Stimulated activated effector memory CD8-positive, alpha-beta T cell treated with anti-CD3 and anti-CD28 coated beads, Interleukin-12 subunit alpha, Interleukin-12 subunit beta, amount 100 ng/mL, for 72 hours (primary cell): ENCODE measurements at regions not wholly inside any gene's neighbourhood (a gene's known extent, or its start where the extent isn't known, plus 50 kb on each side); places are given as distances from the start of the nearest gene placed in this dataset.
"Not testable (repeated sequence)": the region's sequence is repeated elsewhere in the genome, so short reads cannot be mapped to it uniquely, and the experiment has no call there.

Experiments used
- ATAC-seq: fragments of 150-1000 bp; cut with Tn5 transposase; 2 replicates; pipeline ENCODE4 v1.10.0; 2021
- DNase-seq, 2 donors: peaks; one replicate each; pipeline ENCODE4 v3.0.0; 2021 to 2022; ENCODE audit warnings: low spot score in 2 of 2
- H3K27ac Mint-ChIP-seq: one replicate; pipeline ENCODE4 v1.8.0; 2022; ENCODE audit warnings: mild to moderate bottlenecking, mixed read lengths
- H3K36me3 Mint-ChIP-seq: one replicate; pipeline ENCODE4 v1.8.0; 2022; ENCODE audit warnings: mild to moderate bottlenecking, mixed read lengths
- H3K4me1 Mint-ChIP-seq: one replicate; pipeline ENCODE4 v1.8.0; 2022; ENCODE audit warnings: mixed read lengths
- H3K4me3 Mint-ChIP-seq: one replicate; pipeline ENCODE4 v1.8.0; 2022; ENCODE audit warnings: mild to moderate bottlenecking, mixed read lengths
- H3K9me3 Mint-ChIP-seq: one replicate; pipeline ENCODE4 v1.8.0; 2022; ENCODE audit warnings: mixed read lengths

GRCh38 chrX:69431420-69431819 lies 72.7 kb upstream of the NALF2 start:
- Mint-ChIP-seq H3K27ac (no peak overlapping the region), H3K4me3 (no peak overlapping the region), H3K9me3 (no peaks in the 10 kb centered on the region), H3K36me3 (no peaks in the 10 kb centered on the region), H3K4me1 (no peaks in the 10 kb centered on the region)
- DNase-seq (no peak), ATAC-seq (no peak)

DNA sequence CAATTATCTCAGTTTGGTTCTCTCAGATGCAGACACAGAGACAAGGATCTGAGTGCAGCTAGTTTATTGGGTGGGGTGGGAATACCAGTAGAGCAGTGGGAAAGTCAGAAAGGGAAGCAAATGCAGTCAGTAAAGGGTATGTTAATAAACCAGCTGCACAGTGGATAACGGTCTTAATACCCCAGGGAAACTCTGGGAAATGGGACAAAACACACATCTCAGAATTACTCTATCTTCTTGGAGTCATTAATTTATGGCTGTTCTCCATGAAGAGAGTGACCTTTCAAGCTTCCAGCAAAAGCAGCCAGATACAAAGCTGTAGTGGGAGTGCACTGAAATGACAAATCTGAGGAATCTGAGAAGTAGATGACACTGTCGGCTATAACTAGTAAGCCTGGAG lies 73.3 kb upstream of the NALF2 start:
- Mint-ChIP-seq H3K36me3 (no peaks in the 10 kb centered on the region), H3K27ac (no peak overlapping the region), H3K9me3 (no peaks in the 10 kb centered on the region), H3K4me3 (no peak overlapping the region), H3K4me1 (no peaks in the 10 kb centered on the region)
- DNase-seq, result no peak
- ATAC-seq, result no peak

DNA sequence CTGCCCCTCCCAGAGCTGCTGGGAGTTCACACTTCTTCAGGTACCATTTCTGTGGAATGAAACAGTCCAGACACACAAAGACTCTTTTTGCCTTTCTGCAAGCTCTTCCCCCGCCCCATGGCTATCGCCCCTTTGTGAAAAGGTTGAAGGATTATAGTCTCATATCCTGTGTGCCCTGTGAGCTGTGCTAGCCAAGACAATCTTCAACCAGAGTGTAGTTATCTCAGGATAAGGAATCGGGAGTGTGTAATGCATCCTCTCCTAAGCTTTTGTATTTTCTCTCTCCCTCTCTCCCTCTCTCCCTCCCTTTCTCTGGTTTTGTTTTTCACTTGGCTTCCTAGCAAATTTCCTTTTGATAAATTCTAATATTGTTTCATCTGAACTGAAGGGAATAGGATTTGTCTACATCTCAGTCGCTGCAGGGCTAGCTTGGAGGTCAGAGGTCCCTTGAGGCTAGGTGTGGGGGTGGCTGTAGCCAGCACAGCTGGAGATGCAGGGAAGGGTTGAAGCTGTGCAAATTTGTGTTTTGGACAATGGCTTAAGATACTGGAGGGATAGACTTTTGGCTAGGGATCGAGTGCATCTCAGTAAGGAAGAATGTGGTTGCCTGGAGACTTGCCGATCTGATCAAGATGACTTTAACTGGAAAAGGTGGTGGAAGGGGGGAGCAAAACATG lies 74.6 kb upstream of the NALF2 start:
- Mint-ChIP-seq H3K27ac (no peak overlapping the region), H3K4me3 (no peak overlapping the region), H3K4me1 (no peaks in the 10 kb centered on the region), H3K36me3 (no peaks in the 10 kb centered on the region), H3K9me3 (no peaks in the 10 kb centered on the region)
- no peak for ATAC-seq
- DNase-seq, result no peak

DNA sequence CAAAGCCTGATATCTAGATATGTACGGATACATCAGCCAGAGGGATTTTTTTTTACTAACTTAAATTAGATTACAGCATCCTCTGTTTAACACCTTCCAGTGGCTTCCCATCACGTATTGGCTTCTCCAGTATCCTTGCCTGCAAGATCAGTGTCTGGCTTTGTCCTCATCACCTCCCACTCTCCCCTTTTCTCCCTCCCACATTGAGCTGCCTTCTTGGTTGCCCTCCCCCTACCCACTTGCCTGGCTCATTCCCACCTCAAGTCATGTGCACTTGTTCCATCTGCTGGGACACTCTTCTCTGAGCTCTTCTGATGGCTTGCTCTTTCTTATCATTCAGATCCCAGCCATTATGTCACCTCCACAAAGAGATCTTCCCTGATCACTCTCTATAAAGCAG lies 75.9 kb upstream of the NALF2 start:
- no peaks in the 10 kb centered on the region for H3K36me3 Mint-ChIP-seq

DNA sequence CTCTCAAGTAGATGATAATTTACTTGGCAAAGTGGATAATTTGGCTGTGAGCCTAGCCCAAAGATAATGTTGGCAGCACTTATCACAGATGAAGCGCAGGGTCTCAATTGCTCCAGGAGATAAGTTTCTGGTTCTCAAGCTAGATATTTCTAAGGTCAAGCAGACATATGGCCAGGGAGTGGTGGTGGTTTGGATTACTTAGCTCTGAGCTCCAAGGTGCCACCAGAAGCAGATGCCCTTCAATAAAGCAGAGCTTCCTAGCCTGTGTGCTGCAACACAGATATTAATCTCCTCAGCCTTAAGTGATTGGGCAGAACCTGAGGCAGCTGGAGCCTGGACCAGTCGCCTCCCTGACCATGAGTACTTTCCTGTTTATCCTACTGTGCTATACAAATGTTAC lies 79.2 kb upstream of the NALF2 start:
- H3K9me3 Mint-ChIP-seq, result no peaks in the 10 kb centered on the region
- H3K27ac Mint-ChIP-seq, result no peak overlapping the region
- no peak for DNase-seq
- no peaks in the 10 kb centered on the region for H3K4me1 Mint-ChIP-seq
- no peak overlapping the region for H3K4me3 Mint-ChIP-seq
- no peak for ATAC-seq
- H3K36me3 Mint-ChIP-seq, result no peaks in the 10 kb centered on the region

More for the DNA sequence above, 75.9 kb upstream of the NALF2 start:
- Mint-ChIP-seq H3K4me1 (no peaks in the 10 kb centered on the region), H3K4me3 (no peak overlapping the region), H3K27ac (no peak overlapping the region), H3K9me3 (no peaks in the 10 kb centered on the region)
- no peak for ATAC-seq
- no peak for DNase-seq

GRCh38 chrX:69424161-69424560 lies 80.0 kb upstream of the NALF2 start:
- H3K9me3 Mint-ChIP-seq, result no peaks in the 10 kb centered on the region
- ATAC-seq (no peak), DNase-seq (no peak)
- H3K27ac Mint-ChIP-seq, result no peak overlapping the region
- no peak overlapping the region for H3K4me3 Mint-ChIP-seq
- no peaks in the 10 kb centered on the region for H3K4me1 Mint-ChIP-seq
- no peaks in the 10 kb centered on the region for H3K36me3 Mint-ChIP-seq

- not testable (repeated sequence) for ATAC-seq, H3K27ac Mint-ChIP-seq, DNase-seq, H3K4me1 Mint-ChIP-seq, H3K4me3 Mint-ChIP-seq, H3K36me3 Mint-ChIP-seq, H3K9me3 Mint-ChIP-seq
These were observed 81.9 kb upstream of the NALF2 start for GRCh38 chrX:69422208-69422607.

DNA sequence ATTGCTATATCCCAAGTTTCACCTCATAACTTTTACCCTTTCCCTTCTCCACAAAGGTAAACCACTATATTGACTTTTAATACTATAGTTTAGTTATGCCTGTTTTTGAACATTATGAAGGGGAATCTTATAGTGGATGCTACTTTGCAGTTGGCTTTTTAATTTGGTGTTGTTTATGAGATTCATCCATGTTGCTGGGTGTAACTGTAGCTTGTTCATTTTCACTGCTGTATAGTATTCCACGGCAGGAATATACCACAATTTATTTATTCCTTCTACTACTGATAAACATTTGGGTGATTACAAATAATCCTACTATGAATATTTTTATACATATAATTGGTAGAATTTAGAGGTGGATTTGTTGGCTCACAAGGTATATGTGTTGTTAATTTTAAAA lies 88.4 kb upstream of the NALF2 start:
- H3K4me3 Mint-ChIP-seq, result no peak overlapping the region
- H3K4me1 Mint-ChIP-seq, result no peaks in the 10 kb centered on the region
- ATAC-seq, result no peak
- no peaks in the 10 kb centered on the region for H3K36me3 Mint-ChIP-seq
- peaks cover 2% of the 10 kb centered on the region for H3K9me3 Mint-ChIP-seq
- DNase-seq, result no peak
- H3K27ac Mint-ChIP-seq, result no peak overlapping the region

DNA sequence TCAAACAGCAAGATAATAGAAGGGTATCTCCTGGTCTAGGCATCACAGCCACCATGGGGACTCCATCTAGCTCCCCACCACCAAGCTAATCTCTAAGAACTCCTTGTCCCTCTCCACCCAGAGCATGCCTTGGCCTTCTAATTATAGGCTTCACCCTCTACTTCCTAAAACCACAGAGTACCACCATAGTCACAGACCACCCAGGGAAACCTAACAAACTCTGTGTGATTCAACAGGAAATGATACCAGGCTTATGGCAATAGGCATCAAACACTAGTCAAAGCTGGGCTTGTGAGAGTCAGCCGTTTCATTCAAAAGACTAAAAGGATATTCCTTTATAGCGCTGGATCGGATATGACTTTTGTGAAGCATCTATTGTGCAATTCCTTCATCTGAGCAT lies 91.5 kb upstream of the NALF2 start:
- no peak for ATAC-seq
- H3K4me3 Mint-ChIP-seq, result no peak overlapping the region
- no peak overlapping the region for H3K27ac Mint-ChIP-seq

DNA sequence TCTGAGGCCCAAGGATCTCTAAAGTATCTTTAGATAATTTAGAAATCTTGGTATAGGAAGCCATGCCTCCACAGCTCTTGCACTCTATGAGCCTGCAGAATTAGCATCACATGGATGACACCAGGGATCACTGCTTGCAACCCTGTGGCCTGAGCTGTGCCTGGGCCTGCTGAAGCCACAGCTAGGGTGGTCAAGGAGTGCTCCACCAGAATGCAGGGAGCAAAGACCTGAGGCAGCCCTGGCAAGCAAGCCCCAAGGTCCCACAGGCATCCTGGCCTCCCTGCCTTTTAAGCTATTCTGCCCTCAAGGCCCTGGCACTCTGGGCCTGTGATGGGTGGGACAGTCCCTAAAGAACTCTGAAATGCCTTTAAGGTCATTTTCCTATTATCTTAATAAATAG lies 105.2 kb upstream of the NALF2 start:
- Mint-ChIP-seq H3K4me1 (no peaks in the 10 kb centered on the region), H3K27ac (no peak overlapping the region)

More for the DNA sequence above, 91.5 kb upstream of the NALF2 start:
- DNase-seq, result no peak
- H3K9me3 Mint-ChIP-seq, result peaks cover 2% of the 10 kb centered on the region
- no peaks in the 10 kb centered on the region for H3K36me3 Mint-ChIP-seq
- no peaks in the 10 kb centered on the region for H3K4me1 Mint-ChIP-seq

GRCh38 chrX:69396916-69397315 lies 107.2 kb upstream of the NALF2 start:
- Mint-ChIP-seq H3K4me3 (no peak overlapping the region), H3K9me3 (no peaks in the 10 kb centered on the region), H3K4me1 (no peaks in the 10 kb centered on the region), H3K27ac (no peak overlapping the region), H3K36me3 (no peaks in the 10 kb centered on the region)
- DNase-seq (no peak), ATAC-seq (no peak)

More for the DNA sequence above, 105.2 kb upstream of the NALF2 start:
- no peaks in the 10 kb centered on the region for H3K36me3 Mint-ChIP-seq
- DNase-seq (no peak), ATAC-seq (no peak)
- no peaks in the 10 kb centered on the region for H3K9me3 Mint-ChIP-seq
- H3K4me3 Mint-ChIP-seq, result no peak overlapping the region

DNA sequence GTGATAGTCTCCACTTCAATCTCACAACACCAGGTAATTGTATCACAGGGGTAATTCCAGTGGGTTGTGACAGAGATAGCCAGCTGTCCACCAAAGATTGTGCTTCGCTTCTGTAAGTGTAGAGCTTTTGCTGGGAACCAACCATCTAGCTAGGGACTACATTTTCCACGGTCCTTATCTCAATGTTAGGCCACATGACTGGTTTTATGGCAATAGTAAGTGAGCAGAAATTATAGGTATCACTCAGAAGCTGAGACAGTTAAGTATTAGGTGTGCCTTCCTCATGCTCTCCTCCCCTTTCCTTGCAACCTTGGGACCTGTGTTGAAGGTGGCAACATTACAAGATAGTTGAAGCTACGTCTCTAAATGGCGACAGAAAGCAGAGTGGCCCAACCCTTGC lies 108.8 kb upstream of the NALF2 start:
- no peak for ATAC-seq
- H3K4me3 Mint-ChIP-seq, result no peak overlapping the region

DNA sequence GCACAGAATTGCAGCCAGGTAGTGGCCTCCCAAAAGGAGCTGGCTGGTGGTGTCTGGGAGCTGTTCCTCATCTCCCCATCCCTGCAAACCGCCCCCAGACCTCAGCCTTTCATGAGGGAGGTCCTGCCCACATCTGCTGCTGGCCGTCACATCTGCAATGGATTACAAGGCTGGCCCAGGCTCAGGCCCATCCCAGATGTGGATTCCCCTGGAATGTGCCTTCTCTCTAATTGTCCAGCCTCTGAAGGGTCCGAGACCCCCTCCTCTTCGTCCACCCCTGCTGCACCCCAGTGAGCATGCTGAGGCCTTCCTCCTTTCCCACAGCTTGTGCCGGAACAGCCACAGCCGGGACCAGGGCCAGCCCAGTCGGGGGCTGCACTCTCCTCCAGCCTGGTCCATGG lies 115.0 kb upstream of the NALF2 start:
- no peak overlapping the region for H3K4me3 Mint-ChIP-seq
- ATAC-seq (no peak), DNase-seq (no peak)
- H3K27ac Mint-ChIP-seq, result no peak overlapping the region
- no peaks in the 10 kb centered on the region for H3K36me3 Mint-ChIP-seq
- peaks cover 5% of the 10 kb centered on the region for H3K4me1 Mint-ChIP-seq
- no peaks in the 10 kb centered on the region for H3K9me3 Mint-ChIP-seq

More for the DNA sequence above, 108.8 kb upstream of the NALF2 start:
- Mint-ChIP-seq H3K27ac (no peak overlapping the region), H3K9me3 (no peaks in the 10 kb centered on the region), H3K36me3 (no peaks in the 10 kb centered on the region), H3K4me1 (no peaks in the 10 kb centered on the region)
- no peak for DNase-seq

- Mint-ChIP-seq H3K4me3 (no peak overlapping the region), H3K4me1 (peaks cover 5% of the 10 kb centered on the region), H3K36me3 (no peaks in the 10 kb centered on the region), H3K9me3 (no peaks in the 10 kb centered on the region), H3K27ac (no peak overlapping the region)
- no peak for DNase-seq
- no peak for ATAC-seq
These were observed 115.6 kb upstream of the NALF2 start for GRCh38 chrX:69388526-69388925.

GRCh38 chrX:69387567-69388487 lies 116.3 kb upstream of the NALF2 start:
- no peaks in the 10 kb centered on the region for H3K9me3 Mint-ChIP-seq
- peaks cover 5% of the 10 kb centered on the region for H3K4me1 Mint-ChIP-seq
- DNase-seq (peak; percentile 2 to 52), ATAC-seq (peak; percentile 52)
- H3K27ac Mint-ChIP-seq, result no peak overlapping the region
- no peaks in the 10 kb centered on the region for H3K36me3 Mint-ChIP-seq
- H3K4me3 Mint-ChIP-seq, result no peak overlapping the region

- no peak for DNase-seq
- ATAC-seq, result no peak
- no peak overlapping the region for H3K4me3 Mint-ChIP-seq
- no peaks in the 10 kb centered on the region for H3K36me3 Mint-ChIP-seq
- H3K9me3 Mint-ChIP-seq, result no peaks in the 10 kb centered on the region
- peaks cover 5% of the 10 kb centered on the region for H3K4me1 Mint-ChIP-seq
- H3K27ac Mint-ChIP-seq, result no peak overlapping the region
These were observed 117.4 kb upstream of the NALF2 start for GRCh38 chrX:69386681-69387080.
